Adrenal gland (tissue), 5 donors: ENCODE measurements at regions not wholly inside any gene's neighbourhood (a gene's known extent, or its start where the extent isn't known, plus 50 kb on each side); places are given as distances from the start of the nearest gene placed in this dataset.

Experiments used
- POLR2A ChIP-seq, 2 donors: fragments of 450-650 bp; IDR thresholded peaks; one replicate each; pipeline ENCODE4 v1.6.1; 2017; ENCODE audit warnings: antibody characterized with exemption in 2 of 2, mild to moderate bottlenecking in 2 of 2, moderate library complexity in 1 of 2
- TF ChIP-seq, protein P1 (sequence below), 6 experiments: fragments of 450-650 bp in 4 of 6; fragments of 200-600 bp in 2 of 6; sonication (generic) in 1 of 6; IDR thresholded peaks; 1 replicate in 5 of 6; 2 replicates in 1 of 6; pipeline versions ENCODE4 v1.5.1 to v1.8.0; 2016 to 2021; ENCODE audit warnings: antibody characterized with exemption in 6 of 6, mild to moderate bottlenecking in 2 of 6, moderate library complexity in 1 of 6
- donor health status: DM: no; HTN: no; CAD: no.

DNA sequence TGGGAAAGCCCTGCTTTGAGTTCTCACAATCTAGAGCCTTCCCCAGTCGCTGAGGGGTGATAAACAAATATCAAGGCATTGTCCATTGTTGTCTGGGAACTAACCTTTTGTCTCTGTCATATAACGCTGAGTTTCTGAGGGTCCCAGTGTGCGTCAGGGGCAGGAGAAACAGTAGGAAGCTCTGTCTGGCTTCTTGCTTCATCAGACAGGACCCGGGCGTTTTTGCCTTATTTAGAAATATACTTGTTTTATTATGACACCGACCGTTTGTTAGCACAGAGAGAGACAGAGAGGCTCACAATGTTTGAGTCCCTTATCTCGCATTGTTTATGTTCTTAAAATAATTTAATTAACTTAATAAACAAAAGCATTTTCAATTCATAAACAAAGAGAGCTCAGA lies 204.9 kb upstream of the GAS1 start:
- no peak for TF ChIP-seq POLR2A (IDR thresholded peaks at IDR 0.05)
- TF ChIP-seq, protein P1, sequence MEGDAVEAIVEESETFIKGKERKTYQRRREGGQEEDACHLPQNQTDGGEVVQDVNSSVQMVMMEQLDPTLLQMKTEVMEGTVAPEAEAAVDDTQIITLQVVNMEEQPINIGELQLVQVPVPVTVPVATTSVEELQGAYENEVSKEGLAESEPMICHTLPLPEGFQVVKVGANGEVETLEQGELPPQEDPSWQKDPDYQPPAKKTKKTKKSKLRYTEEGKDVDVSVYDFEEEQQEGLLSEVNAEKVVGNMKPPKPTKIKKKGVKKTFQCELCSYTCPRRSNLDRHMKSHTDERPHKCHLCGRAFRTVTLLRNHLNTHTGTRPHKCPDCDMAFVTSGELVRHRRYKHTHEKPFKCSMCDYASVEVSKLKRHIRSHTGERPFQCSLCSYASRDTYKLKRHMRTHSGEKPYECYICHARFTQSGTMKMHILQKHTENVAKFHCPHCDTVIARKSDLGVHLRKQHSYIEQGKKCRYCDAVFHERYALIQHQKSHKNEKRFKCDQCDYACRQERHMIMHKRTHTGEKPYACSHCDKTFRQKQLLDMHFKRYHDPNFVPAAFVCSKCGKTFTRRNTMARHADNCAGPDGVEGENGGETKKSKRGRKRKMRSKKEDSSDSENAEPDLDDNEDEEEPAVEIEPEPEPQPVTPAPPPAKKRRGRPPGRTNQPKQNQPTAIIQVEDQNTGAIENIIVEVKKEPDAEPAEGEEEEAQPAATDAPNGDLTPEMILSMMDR (IDR thresholded peaks at IDR 0.05), result no peak
